Karpas-422 (cell line): ENCODE measurements at regions not wholly inside any gene's neighbourhood (a gene's known extent, or its start where the extent isn't known, plus 50 kb on each side); places are given as distances from the start of the nearest gene placed in this dataset.

Experiments used
- DNase-seq: peaks from one replicate; pipeline ENCODE4 v3.0.0-alpha.2; 2015
- H2AFZ ChIP-seq: fragments of 200-600 bp; sonication (generic); 2 replicates; pipeline ENCODE4 v1.6.1; 2014; ENCODE audit warnings: antibody characterized with exemption, low read length, mixed read lengths
- H3K27ac ChIP-seq: fragments of 200-600 bp; sonication (generic); 2 replicates; pipeline ENCODE4 v1.5.1; 2014; ENCODE audit warnings: mild to moderate bottlenecking, low read length, moderate library complexity
- H3K27me3 ChIP-seq: fragments of 200-600 bp; sonication (generic); 2 replicates; pipeline ENCODE4 v1.6.1; 2014; ENCODE audit warnings: low read length, mixed read lengths
- H3K36me3 ChIP-seq: fragments of 200-600 bp; sonication (generic); 2 replicates; pipeline ENCODE4 v1.6.1; 2014; ENCODE audit warnings: low read length, mixed read lengths; ENCODE audit not compliant: insufficient read depth
- H3K4me1 ChIP-seq: fragments of 200-600 bp; sonication (generic); 2 replicates; pipeline ENCODE4 v1.6.1; 2014; ENCODE audit warnings: mild to moderate bottlenecking, low read length, mixed read lengths
- H3K4me2 ChIP-seq: fragments of 200-600 bp; sonication (generic); 2 replicates; pipeline ENCODE4 v1.6.1; 2014; ENCODE audit warnings: low read length, low read depth, mild to moderate bottlenecking; ENCODE audit not compliant: poor library complexity, severe bottlenecking
- H3K4me3 ChIP-seq: fragments of 200-600 bp; sonication (generic); 2 replicates; pipeline ENCODE4 v1.5.1; 2014; ENCODE audit warnings: mild to moderate bottlenecking, antibody characterized with exemption, low read length, mixed read lengths
- H3K79me2 ChIP-seq: fragments of 200-600 bp; sonication (generic); 2 replicates; pipeline ENCODE4 v1.6.1; 2014; ENCODE audit warnings: mild to moderate bottlenecking, low read length, mixed read lengths
- H3K9ac ChIP-seq: fragments of 200-600 bp; sonication (generic); 2 replicates; pipeline ENCODE4 v1.6.0; 2014; ENCODE audit warnings: low read length
- H3K9me2 ChIP-seq: fragments of 200-600 bp; sonication (generic), shearing (Covaris generic); replicated peaks from 2 replicates; pipeline ENCODE4 v1.6.0; 2014; ENCODE audit warnings: mild to moderate bottlenecking, low read length, moderate library complexity; ENCODE audit not compliant: insufficient read depth
- H3K9me3 ChIP-seq: fragments of 300-700, 200-600 bp; sonication (generic); 2 replicates; pipeline ENCODE4 v1.6.1; 2014; ENCODE audit warnings: low read length, mixed read lengths
- H4K20me1 ChIP-seq: fragments of 200-600 bp; sonication (generic); 2 replicates; pipeline ENCODE4 v1.6.1; 2014; ENCODE audit warnings: mild to moderate bottlenecking, antibody characterized with exemption, low read length, low read depth; ENCODE audit not compliant: insufficient read depth

- H2AFZ ChIP-seq, result no peak overlapping the region
- H3K4me1 ChIP-seq, result no peaks in the 10 kb centered on the region
- H3K4me3 ChIP-seq, result no peak overlapping the region
- H3K9me3 ChIP-seq, result peaks cover 6% of the 10 kb centered on the region; the same call in 1 of the 2 replicates
- no peaks in the 10 kb centered on the region for H3K27me3 ChIP-seq
- H3K79me2 ChIP-seq, result no peaks in the 10 kb centered on the region
- H3K4me2 ChIP-seq, result no peak overlapping the region
- no peaks in the 10 kb centered on the region for H3K9me2 ChIP-seq
- no peaks in the 10 kb centered on the region for H3K36me3 ChIP-seq
- no peak for DNase-seq
- H4K20me1 ChIP-seq, result no peaks in the 10 kb centered on the region
- H3K9ac ChIP-seq, result no peak overlapping the region
- no peak overlapping the region for H3K27ac ChIP-seq
Observed at GRCh38 chr5:20683241-20683940, 695.4 kb upstream of the CDH18 start.

- Histone ChIP-seq H3K4me3 (no peak overlapping the region), H2AFZ (no peak overlapping the region), H3K9me3 (peaks cover 8% of the 10 kb centered on the region), H3K79me2 (no peaks in the 10 kb centered on the region), H3K4me1 (no peaks in the 10 kb centered on the region), H3K27me3 (no peaks in the 10 kb centered on the region), H3K36me3 (no peaks in the 10 kb centered on the region), H3K4me2 (no peak overlapping the region), H3K27ac (no peak overlapping the region), H3K9me2 (no peaks in the 10 kb centered on the region), H3K9ac (no peak overlapping the region), H4K20me1 (no peaks in the 10 kb centered on the region)
- no peak for DNase-seq
Observed at GRCh38 chr5:20680718-20681302, 692.8 kb upstream of the CDH18 start.

- H3K4me1 ChIP-seq, result no peaks in the 10 kb centered on the region
- H3K9ac ChIP-seq, result no peak overlapping the region
- H3K27me3 ChIP-seq, result no peaks in the 10 kb centered on the region
- no peaks in the 10 kb centered on the region for H4K20me1 ChIP-seq
- H3K4me2 ChIP-seq, result no peak overlapping the region
- no peaks in the 10 kb centered on the region for H3K9me2 ChIP-seq
- H3K27ac ChIP-seq, result no peak overlapping the region
- H2AFZ ChIP-seq, result peak overlapping the region; percentile 28; the same call in 1 of the 2 replicates
- DNase-seq, result no peak
- H3K4me3 ChIP-seq, result no peak overlapping the region
- H3K9me3 ChIP-seq, result peaks cover 11% of the 10 kb centered on the region
- H3K79me2 ChIP-seq, result no peaks in the 10 kb centered on the region
- no peaks in the 10 kb centered on the region for H3K36me3 ChIP-seq
Observed at GRCh38 chr5:20678814-20679298, 690.9 kb upstream of the CDH18 start.

GRCh38 chr5:20678386-20678785 is 690.4 kb upstream of the CDH18 start:
- Histone ChIP-seq H3K4me2 (no peak overlapping the region), H2AFZ (no peak overlapping the region), H3K27ac (no peak overlapping the region)

GRCh38 chr5:20660588-20660987 is 672.6 kb upstream of the CDH18 start:
- H2AFZ ChIP-seq, result no peak overlapping the region
- DNase-seq, result no peak
- no peaks in the 10 kb centered on the region for H4K20me1 ChIP-seq
- no peaks in the 10 kb centered on the region for H3K27me3 ChIP-seq
- no peaks in the 10 kb centered on the region for H3K9me2 ChIP-seq
- H3K4me1 ChIP-seq, result no peaks in the 10 kb centered on the region
- H3K4me2 ChIP-seq, result no peak overlapping the region
- H3K9me3 ChIP-seq, result peaks cover 27% of the 10 kb centered on the region
- H3K27ac ChIP-seq, result no peak overlapping the region
- H3K36me3 ChIP-seq, result no peaks in the 10 kb centered on the region
- H3K79me2 ChIP-seq, result no peaks in the 10 kb centered on the region
- H3K4me3 ChIP-seq, result no peak overlapping the region
- no peak overlapping the region for H3K9ac ChIP-seq

More at GRCh38 chr5:20678386-20678785, 690.4 kb upstream of the CDH18 start:
- Histone ChIP-seq H3K27me3 (no peaks in the 10 kb centered on the region), H3K9ac (no peak overlapping the region), H3K79me2 (no peaks in the 10 kb centered on the region), H4K20me1 (no peaks in the 10 kb centered on the region), H3K36me3 (no peaks in the 10 kb centered on the region), H3K4me3 (no peak overlapping the region), H3K9me3 (peaks cover 11% of the 10 kb centered on the region), H3K9me2 (no peaks in the 10 kb centered on the region), H3K4me1 (no peaks in the 10 kb centered on the region)
- DNase-seq, result no peak

GRCh38 chr5:20656262-20656661 is 668.3 kb upstream of the CDH18 start:
- Histone ChIP-seq H2AFZ (no peak overlapping the region), H3K4me2 (no peak overlapping the region), H3K9me3 (peaks cover 18% of the 10 kb centered on the region; the same call in 1 of the 2 replicates), H3K27me3 (no peaks in the 10 kb centered on the region), H3K79me2 (no peaks in the 10 kb centered on the region), H3K4me3 (no peak overlapping the region), H3K27ac (no peak overlapping the region), H3K36me3 (no peaks in the 10 kb centered on the region), H3K4me1 (no peaks in the 10 kb centered on the region), H3K9me2 (no peaks in the 10 kb centered on the region), H4K20me1 (no peaks in the 10 kb centered on the region), H3K9ac (no peak overlapping the region)
- DNase-seq, result no peak

- H3K36me3 ChIP-seq, result no peaks in the 10 kb centered on the region
- H3K9me3 ChIP-seq, result peaks cover 20% of the 10 kb centered on the region; the same call in 1 of the 2 replicates
- H3K27me3 ChIP-seq, result no peaks in the 10 kb centered on the region
- no peaks in the 10 kb centered on the region for H3K79me2 ChIP-seq
- H3K27ac ChIP-seq, result no peak overlapping the region
- no peaks in the 10 kb centered on the region for H3K9me2 ChIP-seq
- no peaks in the 10 kb centered on the region for H4K20me1 ChIP-seq
- H3K4me2 ChIP-seq, result no peak overlapping the region
- no peak overlapping the region for H2AFZ ChIP-seq
- no peak overlapping the region for H3K4me3 ChIP-seq
- no peak for DNase-seq
- no peaks in the 10 kb centered on the region for H3K4me1 ChIP-seq
- H3K9ac ChIP-seq, result no peak overlapping the region
Observed at GRCh38 chr5:20655211-20655610, 667.2 kb upstream of the CDH18 start.

GRCh38 chr5:20654746-20655145 is 666.7 kb upstream of the CDH18 start:
- no peak overlapping the region for H2AFZ ChIP-seq
- H3K4me3 ChIP-seq, result no peak overlapping the region

More at GRCh38 chr5:20654746-20655145, 666.7 kb upstream of the CDH18 start:
- Histone ChIP-seq H3K36me3 (no peaks in the 10 kb centered on the region), H3K4me2 (no peak overlapping the region), H3K79me2 (no peaks in the 10 kb centered on the region), H3K9ac (no peak overlapping the region), H3K27ac (no peak overlapping the region), H3K4me1 (no peaks in the 10 kb centered on the region), H3K9me3 (peaks cover 20% of the 10 kb centered on the region; the same call in 1 of the 2 replicates), H3K27me3 (no peaks in the 10 kb centered on the region), H3K9me2 (no peaks in the 10 kb centered on the region), H4K20me1 (no peaks in the 10 kb centered on the region)
- no peak for DNase-seq
